GM18907 (cell line): ENCODE measurements at regions not wholly inside any gene's neighbourhood (a gene's known extent, or its start where the extent isn't known, plus 50 kb on each side); places are given as distances from the start of the nearest gene placed in this dataset.
A peak's percentile ranks its signal among the peaks of the same experiment; 100 is the strongest.

Experiments used
- ATAC-seq: cut with Tn5 transposase; IDR thresholded peaks from one replicate; pipeline ENCODE4 v1.9.1; 2021; ENCODE audit warnings: mild to moderate bottlenecking, moderate library complexity; ENCODE audit not compliant: unreplicated experiment

DNA sequence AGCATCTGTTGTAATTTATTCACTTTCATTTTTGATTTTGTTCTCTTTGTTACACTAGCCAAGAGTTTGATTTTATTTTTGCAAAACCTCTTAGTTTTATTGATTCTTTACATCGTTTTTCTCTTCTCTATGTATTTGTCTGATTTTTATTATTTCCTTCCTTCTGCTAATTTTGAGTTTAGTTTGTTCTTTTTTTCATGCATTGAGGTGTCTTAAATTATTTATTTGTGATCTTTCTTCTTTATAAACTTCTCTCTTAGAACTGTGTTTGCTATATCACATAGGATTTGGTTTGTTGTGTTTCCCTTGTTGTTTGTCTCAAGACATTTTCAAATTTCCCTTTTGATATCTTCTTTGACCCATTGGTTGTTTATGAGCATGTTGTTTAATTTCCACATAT is 51.7 kb upstream of the NFKBIA start:
- ATAC-seq, result no peak

DNA sequence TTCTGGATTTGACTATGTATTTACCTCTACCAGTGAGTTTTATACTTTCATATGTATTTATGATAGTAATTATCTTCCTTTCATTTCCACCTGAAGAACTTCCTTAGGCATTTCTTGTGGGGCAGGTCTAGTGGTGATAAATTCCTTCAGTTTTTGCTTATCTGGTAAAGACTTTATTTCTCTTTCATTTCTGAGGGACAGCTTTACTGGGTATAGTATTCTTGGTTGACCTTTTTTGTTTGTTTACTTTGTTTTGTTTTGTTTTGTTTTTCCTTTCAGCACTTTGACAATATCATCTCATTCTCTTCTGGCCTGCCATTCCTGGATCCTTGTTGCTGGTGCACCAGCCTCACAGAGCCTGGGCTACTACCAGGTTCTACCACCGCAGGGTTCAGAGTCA is 53.9 kb upstream of the NFKBIA start:
- no peak for ATAC-seq

DNA sequence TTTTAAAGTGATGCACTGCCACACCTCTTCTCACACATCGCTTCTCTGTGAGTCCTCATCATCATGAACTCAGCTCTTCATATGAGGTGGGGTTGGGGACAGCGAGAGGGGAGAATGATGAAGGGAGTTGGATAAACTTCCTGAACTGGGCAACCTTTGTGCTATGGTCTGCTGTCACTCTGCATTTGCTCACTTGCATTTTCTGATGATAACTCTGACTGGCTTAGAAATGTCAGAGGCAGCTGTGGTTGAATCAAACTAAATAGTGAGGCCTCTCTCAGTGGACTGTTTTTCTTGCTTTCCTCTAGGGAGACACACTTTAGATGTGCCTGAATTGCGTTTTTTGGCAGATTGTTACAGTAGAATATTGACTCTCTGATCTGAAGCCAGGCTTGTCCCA is 55.2 kb upstream of the NFKBIA start:
- no peak for ATAC-seq

DNA sequence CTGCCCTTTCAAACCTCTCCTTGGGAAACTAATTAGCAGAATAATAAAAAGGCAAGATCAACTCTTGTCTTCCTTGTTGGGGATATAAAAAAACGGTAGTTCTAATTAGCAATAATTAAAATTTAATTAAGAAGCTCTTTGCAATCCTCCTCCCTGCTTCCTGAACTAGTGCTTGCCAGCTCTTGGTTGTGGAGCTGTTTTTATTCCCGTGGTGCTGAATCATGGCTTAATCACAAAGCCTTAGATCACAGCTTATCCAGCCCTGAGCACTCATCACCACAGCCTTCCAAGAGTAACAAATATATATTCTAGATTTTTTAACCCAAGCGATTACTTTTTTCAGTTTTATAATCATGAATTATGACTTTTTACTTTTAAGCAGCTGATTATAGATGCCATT is 63.2 kb upstream of the INSM2 start:
- no peak for ATAC-seq

DNA sequence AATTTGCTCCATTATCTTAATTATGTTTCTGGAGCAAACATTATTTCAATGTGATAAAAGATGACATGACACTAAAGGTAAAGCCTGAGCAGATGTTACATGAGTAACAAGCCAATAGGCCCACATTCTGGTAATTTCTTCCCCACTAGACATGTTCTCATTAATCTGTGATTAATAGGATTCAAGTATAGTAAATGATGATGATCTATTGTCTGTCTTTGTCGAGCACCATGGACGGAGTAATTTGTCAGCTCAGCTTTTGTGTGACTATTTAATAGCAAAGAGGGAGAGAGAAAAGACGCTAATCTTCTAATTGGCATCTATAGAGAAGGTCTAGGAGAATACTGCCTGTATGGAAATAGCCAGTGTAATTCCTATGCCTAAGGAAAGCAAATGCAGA is 62.2 kb upstream of the INSM2 start:
- no peak for ATAC-seq

DNA sequence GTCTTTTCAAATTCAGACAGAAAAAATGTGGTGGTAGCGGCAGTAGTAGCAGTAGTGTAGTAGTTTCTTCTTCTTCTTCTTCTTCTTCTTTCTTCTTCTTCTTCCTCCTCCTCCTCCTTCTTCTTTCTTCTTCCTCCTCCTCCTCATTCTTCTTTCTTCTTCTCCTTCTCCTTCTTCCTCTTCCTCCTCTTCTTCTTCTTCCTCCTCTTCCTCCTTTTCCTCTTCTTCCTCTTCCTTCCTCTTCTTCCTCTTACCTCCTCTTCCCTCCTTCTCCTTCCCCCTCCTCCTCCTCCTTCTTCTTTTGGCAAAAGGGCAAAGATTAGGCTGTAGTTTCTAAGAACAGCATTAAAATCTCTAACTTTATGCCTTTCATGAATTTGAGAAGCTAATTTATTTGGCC is 59.6 kb upstream of the INSM2 start:
- ATAC-seq, result no peak

DNA sequence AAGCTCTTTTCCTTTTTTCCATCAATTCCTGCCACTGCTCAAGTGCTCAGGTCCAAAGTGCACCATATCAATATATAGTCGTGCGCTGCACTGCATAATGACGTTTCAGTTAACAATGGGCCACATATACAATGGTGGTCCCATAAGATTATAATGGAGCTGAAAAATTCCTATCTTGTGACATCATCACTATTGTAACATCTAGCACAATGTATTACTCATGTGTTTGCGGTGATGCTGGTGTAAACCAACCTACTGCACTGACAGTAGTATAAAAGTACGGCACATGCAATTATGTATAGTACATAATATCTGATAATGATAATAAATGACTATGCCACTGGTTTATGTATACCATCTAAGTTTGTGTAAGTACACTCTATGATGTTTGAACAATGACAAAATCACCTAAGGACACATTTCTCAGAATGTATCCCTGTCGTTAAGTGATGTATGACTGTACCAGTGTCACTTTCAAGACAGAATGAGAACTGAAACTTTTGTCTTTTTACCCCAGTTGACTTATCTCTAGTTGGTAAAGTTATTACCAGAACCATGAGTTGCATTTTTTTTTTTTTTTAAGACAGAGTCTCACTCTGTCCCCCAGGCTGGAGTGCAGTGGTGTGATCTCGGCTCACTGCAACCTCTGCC is 53.7 kb upstream of the INSM2 start:
- ATAC-seq, result peak; percentile 86

DNA sequence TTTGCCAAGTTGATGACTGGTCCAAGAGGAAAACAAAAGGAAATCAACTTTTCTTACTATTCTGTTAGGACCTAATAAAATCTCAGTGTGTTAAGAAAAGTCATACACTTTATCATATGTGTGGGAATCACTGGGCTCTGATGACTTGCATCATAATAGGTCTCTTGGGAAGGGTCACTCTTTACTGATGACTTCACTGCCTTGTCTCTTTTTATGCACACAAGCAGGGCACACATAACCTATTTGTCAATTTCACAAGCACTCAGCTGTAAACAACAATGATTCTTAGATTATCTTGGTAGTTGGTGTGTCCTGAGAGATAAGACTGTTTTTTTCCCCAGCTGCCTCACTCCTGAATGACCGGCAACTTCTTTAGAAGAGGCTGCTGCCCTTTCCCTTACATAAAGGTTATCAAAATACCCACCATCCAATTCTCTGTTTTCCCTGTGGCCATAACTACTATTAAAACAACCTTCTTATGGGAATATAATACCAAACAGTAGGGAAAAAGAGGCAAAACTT is 50.9 kb upstream of the INSM2 start:
- no peak for ATAC-seq
